Esophagus muscularis mucosa (tissue), 4 donors: ENCODE measurements at regions not wholly inside any gene's neighbourhood (a gene's known extent, or its start where the extent isn't known, plus 50 kb on each side); places are given as distances from the start of the nearest gene placed in this dataset.

Source experiments
- DNase-seq: peaks from one replicate; pipeline ENCODE4 v3.0.0-alpha.2; 2017; ENCODE audit errors: extremely low spot score
- H3K27ac ChIP-seq, 4 donors: fragments of 200-600 bp; sonication (generic); replicated peaks in 1 of 4; 1 replicate in 3 of 4; 2 replicates in 1 of 4; pipeline ENCODE4 v1.5.1; 2016 to 2019; ENCODE audit warnings: mild to moderate bottlenecking in 1 of 4
- H3K27me3 ChIP-seq, 4 donors: fragments of 200-600 bp; sonication (generic); one replicate each; pipeline versions ENCODE4 v1.5.1 to v1.6.0; 2016 to 2019
- H3K36me3 ChIP-seq, 4 donors: fragments of 200-600 bp; sonication (generic); one replicate each; pipeline ENCODE4 v1.5.1; 2016 to 2019
- H3K4me1 ChIP-seq, 4 donors: fragments of 200-600 bp; sonication (generic); one replicate each; pipeline ENCODE4 v1.5.1; 2016 to 2019
- H3K4me3 ChIP-seq, 4 donors: fragments of 200-600 bp; sonication (generic); 1 replicate in 2 of 4; 2 replicates in 2 of 4; pipeline ENCODE4 v1.5.1; 2016 to 2019; ENCODE audit warnings: mild to moderate bottlenecking in 4 of 4, moderate library complexity in 1 of 4
- H3K9me3 ChIP-seq, 4 donors: fragments of 200-600 bp; sonication (generic); 1 replicate in 3 of 4; 2 replicates in 1 of 4; pipeline ENCODE4 v1.5.1; 2016 to 2019
- CTCF ChIP-seq, 3 experiments: fragments of 200-600 bp in 2 of 3; fragments of 450-650 bp in 1 of 3; sonication (generic) in 2 of 3; IDR thresholded peaks; one replicate each; pipeline ENCODE4 v1.5.1; 2017 to 2019; ENCODE audit warnings: antibody characterized with exemption in 3 of 3, mild to moderate bottlenecking in 2 of 3, moderate library complexity in 1 of 3
- EP300 ChIP-seq: sonication (generic); formaldehyde crosslinking; IDR thresholded peaks from one replicate; pipeline ENCODE4 v1.6.1; 2017; ENCODE audit warnings: antibody characterized with exemption
- POLR2A ChIP-seq: fragments of 450-650 bp; IDR thresholded peaks from one replicate; pipeline ENCODE4 v1.6.1; 2017; ENCODE audit warnings: antibody characterized with exemption, moderate library complexity, mild to moderate bottlenecking, low read depth
- POLR2AphosphoS5 ChIP-seq, 2 donors: sonication (generic); formaldehyde crosslinking; IDR thresholded peaks; one replicate each; pipeline ENCODE4 v1.6.1; 2017; ENCODE audit warnings: antibody characterized with exemption in 2 of 2
- WGBS: methylation state at CpG from one replicate; pipeline ENCODE4 v1.1.5; 2018; 5-methylcytosine and 5-hydroxymethylcytosine counted together
- intact Hi-C: fragments of 100-400 bp; cut with DNase I; formaldehyde crosslinking; loops from one replicate; pipeline ENCODE4 v1.15.1; 2023

GRCh38 chr2:71903841-71904240, 243.8 kb downstream of the CYP26B1 start:
- no peak for DNase-seq
- intact Hi-C loops, result no loop called here
- Histone ChIP-seq H3K4me1 (no peaks in the 10 kb centered on the region), H3K4me3 (no peak overlapping the region), H3K27me3 (peaks cover 0 to 9% (median 0%) of the 10 kb centered on the region in 4 donors), H3K27ac (no peak overlapping the region), H3K36me3 (no peaks in the 10 kb centered on the region), H3K9me3 (no peaks in the 10 kb centered on the region)
- 73% methylated on average over 1 of the region's 1 CpG for WGBS
- TF ChIP-seq POLR2AphosphoS5 (IDR thresholded peaks at IDR 0.05), result no peak
- TF ChIP-seq POLR2A, result no peak
- TF ChIP-seq CTCF (IDR thresholded peaks at IDR 0.05), result no peak
- TF ChIP-seq EP300, result no peak

DNA sequence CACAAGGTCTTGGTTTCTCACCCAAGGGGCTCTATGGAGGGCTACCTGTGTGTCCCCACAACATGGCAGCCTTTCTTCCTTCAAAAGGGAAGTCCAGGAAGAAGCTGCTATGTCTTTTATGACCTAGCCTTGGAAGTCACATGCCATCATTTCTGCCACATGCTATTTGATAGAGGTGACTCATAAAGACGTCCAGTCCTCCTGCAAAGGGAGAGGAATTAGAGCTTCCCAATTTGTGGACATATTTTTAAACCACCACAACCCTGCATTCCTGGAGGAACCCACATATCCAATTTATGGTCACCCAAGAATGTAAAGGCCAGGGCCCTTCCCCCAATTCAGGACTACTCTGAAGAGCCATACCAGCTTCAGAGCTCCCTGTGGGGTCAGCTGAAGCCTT, 246.2 kb downstream of the CYP26B1 start:
- Histone ChIP-seq H3K4me3 (no peak overlapping the region), H3K27me3 (peaks cover 0 to 5% (median 0%) of the 10 kb centered on the region in 4 donors), H3K36me3 (no peaks in the 10 kb centered on the region), H3K9me3 (no peaks in the 10 kb centered on the region), H3K4me1 (no peaks in the 10 kb centered on the region), H3K27ac (no peak overlapping the region)
- no peak for DNase-seq
- 73% methylated on average over 1 of the region's 1 CpG for WGBS
- intact Hi-C loops, result no loop called here
- TF ChIP-seq EP300, result no peak
- TF ChIP-seq CTCF (IDR thresholded peaks at IDR 0.05), result no peak
- no peak for TF ChIP-seq POLR2A

- TF ChIP-seq CTCF (IDR thresholded peaks at IDR 0.05) (no peak), POLR2A (no peak), POLR2AphosphoS5 (IDR thresholded peaks at IDR 0.05) (no peak), EP300 (no peak)
- peaks cover 0 to 10% (median 0%) of the 10 kb centered on the region in 4 donors for H3K27me3 ChIP-seq
- 77% methylated on average over 28 of the region's 29 CpGs for WGBS
- no peak overlapping the region for H3K4me3 ChIP-seq
- H3K36me3 ChIP-seq, result no peaks in the 10 kb centered on the region
- intact Hi-C loops, result no loop called here
- DNase-seq, result peak; percentile 83
- H3K27ac ChIP-seq, result no peak overlapping the region
- no peaks in the 10 kb centered on the region for H3K9me3 ChIP-seq
- H3K4me1 ChIP-seq, result no peaks in the 10 kb centered on the region
Observed at GRCh38 chr2:71898851-71899681, 248.6 kb downstream of the CYP26B1 start.

GRCh38 chr2:71898375-71898774, 249.3 kb downstream of the CYP26B1 start:
- Histone ChIP-seq H3K9me3 (no peaks in the 10 kb centered on the region), H3K27ac (no peak overlapping the region), H3K4me3 (no peak overlapping the region), H3K36me3 (no peaks in the 10 kb centered on the region), H3K4me1 (no peaks in the 10 kb centered on the region), H3K27me3 (peaks cover 0 to 17% (median 0%) of the 10 kb centered on the region in 4 donors)
- intact Hi-C loops, result no loop called here
- DNase-seq, result peak; percentile 77
- TF ChIP-seq CTCF (IDR thresholded peaks at IDR 0.05) (no peak), EP300 (no peak), POLR2A (no peak), POLR2AphosphoS5 (IDR thresholded peaks at IDR 0.05) (no peak)
- 90% methylated on average over 9 of the region's 9 CpGs for WGBS

DNA sequence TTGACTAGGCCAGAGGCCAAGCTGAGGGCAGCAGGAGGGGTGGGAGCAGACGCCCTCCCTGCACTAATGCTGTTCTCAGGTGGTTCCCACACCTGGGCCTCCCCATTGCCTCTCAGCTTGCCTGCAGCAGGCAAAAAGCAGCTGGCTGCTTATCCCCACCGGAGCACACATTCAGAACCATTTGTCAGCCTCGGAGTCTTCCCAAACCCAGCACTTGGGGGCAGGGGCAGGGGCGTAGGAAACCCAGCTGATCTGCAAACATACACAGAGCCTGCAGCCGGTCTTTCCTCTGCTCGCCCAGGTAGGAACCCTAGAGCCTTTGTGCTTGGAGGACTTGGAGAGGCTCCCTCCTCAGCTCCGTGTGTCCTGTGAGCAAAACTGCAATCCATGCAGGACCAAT, 249.8 kb downstream of the CYP26B1 start:
- Histone ChIP-seq H3K27me3 (peaks cover 0 to 18% (median 0%) of the 10 kb centered on the region in 4 donors), H3K36me3 (no peaks in the 10 kb centered on the region), H3K27ac (no peak overlapping the region), H3K4me3 (no peak overlapping the region), H3K4me1 (no peaks in the 10 kb centered on the region), H3K9me3 (no peaks in the 10 kb centered on the region)
- intact Hi-C loops, result no loop called here
- TF ChIP-seq POLR2AphosphoS5 (IDR thresholded peaks at IDR 0.05) (no peak), POLR2A (no peak), EP300 (no peak), CTCF (IDR thresholded peaks at IDR 0.05) (no peak)
- DNase-seq, result peak; percentile 79
- 73% methylated on average over 7 of the region's 7 CpGs for WGBS
